Endodermal cell (in vitro differentiated cells): ENCODE measurements at regions not wholly inside any gene's neighbourhood (a gene's known extent, or its start where the extent isn't known, plus 50 kb on each side); places are given as distances from the start of the nearest gene placed in this dataset.

Source experiments
- DNase-seq: peaks from one replicate; pipeline ENCODE4 v3.0.0-alpha.2; 2017
- H3K27ac ChIP-seq: 2 replicates; pipeline ENCODE4 v1.5.1; 2013; ENCODE audit warnings: mild to moderate bottlenecking, low read depth, low read length, moderate library complexity
- H3K27me3 ChIP-seq: 2 replicates; pipeline ENCODE4 v1.6.1; 2013; ENCODE audit warnings: mild to moderate bottlenecking, low read length, moderate library complexity; ENCODE audit not compliant: insufficient read depth, control insufficient read depth, poor library complexity, severe bottlenecking
- H3K36me3 ChIP-seq: 2 replicates; pipeline ENCODE4 v1.7.0; 2013; ENCODE audit warnings: mild to moderate bottlenecking, low read length, moderate library complexity; ENCODE audit not compliant: control insufficient read depth, insufficient read depth
- H3K4me1 ChIP-seq: one replicate; pipeline ENCODE4 v1.7.0; 2013; ENCODE audit warnings: low read length; ENCODE audit not compliant: control insufficient read depth, insufficient read depth
- H3K4me3 ChIP-seq: 2 replicates; pipeline ENCODE4 v1.5.1; 2013; ENCODE audit warnings: mild to moderate bottlenecking, low read length, moderate library complexity
- H3K9ac ChIP-seq: 2 replicates; pipeline ENCODE4 v1.6.1; 2013; ENCODE audit warnings: mild to moderate bottlenecking, low read length, moderate library complexity; ENCODE audit not compliant: poor library complexity, severe bottlenecking; ENCODE audit errors: extremely low read depth
- H3K9me3 ChIP-seq: 2 replicates; pipeline ENCODE4 v1.6.1; 2013; ENCODE audit warnings: mild to moderate bottlenecking, low read length, moderate library complexity; ENCODE audit not compliant: control insufficient read depth
- H3K27ac Mint-ChIP-seq: 2 replicates; pipeline ENCODE4 v1.8.0; 2020; ENCODE audit warnings: mixed read lengths
- H3K27me3 Mint-ChIP-seq: 2 replicates; pipeline ENCODE4 v1.8.0; 2021; ENCODE audit warnings: mild to moderate bottlenecking, mixed read lengths; ENCODE audit not compliant: insufficient read depth
- H3K36me3 Mint-ChIP-seq: 2 replicates; pipeline ENCODE4 v1.8.0; 2020; ENCODE audit warnings: low read depth, mixed read lengths
- H3K4me1 Mint-ChIP-seq: 2 replicates; pipeline ENCODE4 v1.8.0; 2020; ENCODE audit warnings: mixed read lengths
- H3K4me3 Mint-ChIP-seq: 2 replicates; pipeline ENCODE4 v1.8.0; 2020; ENCODE audit warnings: mild to moderate bottlenecking, moderate library complexity, mixed read lengths
- H3K9me3 Mint-ChIP-seq: 2 replicates; pipeline ENCODE4 v1.8.0; 2020; ENCODE audit warnings: mild to moderate bottlenecking, mixed read lengths
- WGBS, 2 experiments: methylation state at CpG; one replicate each; pipeline versions ENCODE4 v1.1.5 to v1.1.7; 2013; ENCODE audit warnings: missing lambda C conversion rate in 2 of 2, mixed read lengths in 1 of 2; ENCODE audit not compliant: insufficient coverage in 1 of 2, insufficient read length in 1 of 2; 5-methylcytosine and 5-hydroxymethylcytosine counted together
- TF ChIP-seq, protein P1 (sequence below): fragments of 200-600 bp; sonication (generic); conservative IDR thresholded peaks from 2 replicates; pipeline ENCODE4 v1.5.0; 2021; ENCODE audit warnings: antibody characterized with exemption, mild to moderate bottlenecking

DNA sequence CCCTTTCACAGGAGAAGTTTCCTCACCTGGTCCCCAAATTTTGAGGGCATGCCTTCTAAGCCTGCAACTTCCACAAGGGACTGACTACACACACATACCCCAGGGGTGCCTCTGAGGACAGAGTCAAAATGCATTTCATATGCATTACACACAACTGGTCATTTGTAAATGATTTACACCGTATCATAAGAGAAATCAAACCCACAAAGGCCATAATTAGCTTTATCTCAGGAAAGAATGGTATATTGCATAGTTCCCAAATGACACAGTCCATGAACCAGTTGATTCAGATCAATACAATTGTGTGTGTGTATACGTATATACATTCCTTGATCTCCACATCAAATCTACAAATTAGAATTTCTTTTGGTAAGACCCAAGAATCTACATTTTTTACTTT is 203.3 kb upstream of the PRDM1 start:
- no peak overlapping the region for H3K27ac ChIP-seq
- no peak overlapping the region for H3K27ac Mint-ChIP-seq
- no peak overlapping the region for H3K9ac ChIP-seq
- no peaks in the 10 kb centered on the region for H3K36me3 Mint-ChIP-seq
- H3K4me1 ChIP-seq, result peaks cover 3% of the 10 kb centered on the region
- no peaks in the 10 kb centered on the region for H3K36me3 ChIP-seq
- TF ChIP-seq, protein P1, sequence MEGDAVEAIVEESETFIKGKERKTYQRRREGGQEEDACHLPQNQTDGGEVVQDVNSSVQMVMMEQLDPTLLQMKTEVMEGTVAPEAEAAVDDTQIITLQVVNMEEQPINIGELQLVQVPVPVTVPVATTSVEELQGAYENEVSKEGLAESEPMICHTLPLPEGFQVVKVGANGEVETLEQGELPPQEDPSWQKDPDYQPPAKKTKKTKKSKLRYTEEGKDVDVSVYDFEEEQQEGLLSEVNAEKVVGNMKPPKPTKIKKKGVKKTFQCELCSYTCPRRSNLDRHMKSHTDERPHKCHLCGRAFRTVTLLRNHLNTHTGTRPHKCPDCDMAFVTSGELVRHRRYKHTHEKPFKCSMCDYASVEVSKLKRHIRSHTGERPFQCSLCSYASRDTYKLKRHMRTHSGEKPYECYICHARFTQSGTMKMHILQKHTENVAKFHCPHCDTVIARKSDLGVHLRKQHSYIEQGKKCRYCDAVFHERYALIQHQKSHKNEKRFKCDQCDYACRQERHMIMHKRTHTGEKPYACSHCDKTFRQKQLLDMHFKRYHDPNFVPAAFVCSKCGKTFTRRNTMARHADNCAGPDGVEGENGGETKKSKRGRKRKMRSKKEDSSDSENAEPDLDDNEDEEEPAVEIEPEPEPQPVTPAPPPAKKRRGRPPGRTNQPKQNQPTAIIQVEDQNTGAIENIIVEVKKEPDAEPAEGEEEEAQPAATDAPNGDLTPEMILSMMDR, result no peak
- no peaks in the 10 kb centered on the region for H3K27me3 Mint-ChIP-seq
- no peak for DNase-seq
- H3K4me1 Mint-ChIP-seq, result peaks cover 28% of the 10 kb centered on the region
- H3K9me3 ChIP-seq, result no peaks in the 10 kb centered on the region
- 97 to 100% methylated on average over 1 to 2 of the region's 2 CpGs for WGBS, 2 experiments
- no peaks in the 10 kb centered on the region for H3K9me3 Mint-ChIP-seq
- no peak overlapping the region for H3K4me3 Mint-ChIP-seq
- H3K27me3 ChIP-seq, result no peaks in the 10 kb centered on the region
- H3K4me3 ChIP-seq, result no peak overlapping the region

DNA sequence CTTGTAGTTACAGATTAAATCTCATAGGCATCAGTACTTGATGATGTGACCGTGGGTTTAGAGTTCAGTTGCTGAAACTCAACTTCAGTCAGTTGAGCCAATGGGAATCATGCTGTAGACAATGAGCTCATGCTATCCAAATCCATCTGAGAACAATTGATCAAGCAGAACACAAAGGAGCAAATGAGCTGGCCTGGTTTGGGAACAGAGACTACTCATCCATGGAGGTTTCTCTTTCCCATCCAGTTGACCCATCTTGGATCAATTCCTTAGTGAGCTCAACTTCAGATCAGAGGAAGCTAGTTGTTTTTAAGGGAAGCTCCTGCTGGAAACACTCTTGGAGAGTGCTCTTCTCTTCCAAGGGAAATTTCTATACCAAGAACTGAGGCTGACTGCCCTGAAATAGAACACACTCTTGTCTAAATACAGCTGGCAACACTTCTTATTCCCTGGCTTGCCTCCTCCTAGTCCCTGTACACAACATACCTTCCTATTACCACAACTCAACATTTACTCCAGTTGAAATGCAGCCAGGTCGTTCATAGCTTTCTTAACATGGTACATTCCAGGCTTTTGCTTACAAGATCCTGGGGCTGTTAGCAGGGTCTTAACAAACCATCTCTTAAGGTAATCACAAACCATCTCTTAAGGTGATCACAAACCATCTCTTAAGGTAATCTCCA is 203.9 kb upstream of the PRDM1 start:
- Histone ChIP-seq H3K9ac (no peak overlapping the region), H3K27me3 (no peaks in the 10 kb centered on the region), H3K36me3 (no peaks in the 10 kb centered on the region), H3K27ac (no peak overlapping the region), H3K9me3 (no peaks in the 10 kb centered on the region), H3K4me1 (peaks cover 3% of the 10 kb centered on the region), H3K4me3 (no peak overlapping the region)
- Mint-ChIP-seq H3K9me3 (no peaks in the 10 kb centered on the region), H3K27ac (no peak overlapping the region), H3K36me3 (no peaks in the 10 kb centered on the region), H3K4me1 (peaks cover 29% of the 10 kb centered on the region), H3K27me3 (no peaks in the 10 kb centered on the region), H3K4me3 (no peak overlapping the region)
- TF ChIP-seq, protein P1, result no peak
- WGBS, 2 experiments, result 90 to 94% methylated on average over 2 of the region's 2 CpGs
- DNase-seq, result no peak

DNA sequence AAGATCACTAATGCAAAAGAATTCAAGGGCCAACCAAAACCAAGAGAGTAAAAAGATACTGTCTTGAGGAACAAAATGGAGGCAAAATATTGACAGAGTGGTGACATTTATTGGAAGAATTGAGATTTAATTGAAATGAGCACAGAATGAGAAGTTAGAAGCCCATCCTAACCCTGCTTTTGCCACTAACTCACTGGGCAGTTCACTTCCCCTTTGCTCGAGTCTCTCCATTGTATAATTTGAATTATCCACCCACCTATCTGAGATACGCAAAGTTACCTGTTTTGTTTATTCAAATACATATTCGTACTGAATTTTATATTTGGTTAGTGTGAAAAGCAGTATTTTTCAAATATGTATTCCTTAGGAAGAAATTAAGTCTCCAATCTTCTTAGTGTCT is 204.5 kb upstream of the PRDM1 start:
- H3K9me3 Mint-ChIP-seq, result no peaks in the 10 kb centered on the region
- H3K36me3 Mint-ChIP-seq, result no peaks in the 10 kb centered on the region
- DNase-seq, result no peak
- no peaks in the 10 kb centered on the region for H3K36me3 ChIP-seq
- H3K27ac ChIP-seq, result no peak overlapping the region
- 100% methylated on average over 1 to 3 of the region's 3 CpGs for WGBS, 2 experiments
- H3K4me3 ChIP-seq, result no peak overlapping the region
- H3K4me3 Mint-ChIP-seq, result no peak overlapping the region
- peaks cover 25% of the 10 kb centered on the region for H3K4me1 Mint-ChIP-seq
- H3K27ac Mint-ChIP-seq, result no peak overlapping the region
- peaks cover 6% of the 10 kb centered on the region for H3K4me1 ChIP-seq
- TF ChIP-seq, protein P1, result no peak
- H3K27me3 ChIP-seq, result no peaks in the 10 kb centered on the region
- no peak overlapping the region for H3K9ac ChIP-seq
- no peaks in the 10 kb centered on the region for H3K9me3 ChIP-seq
- H3K27me3 Mint-ChIP-seq, result no peaks in the 10 kb centered on the region
